HG03159 (cell line): ENCODE measurements at regions not wholly inside any gene's neighbourhood (a gene's known extent, or its start where the extent isn't known, plus 50 kb on each side); places are given as distances from the start of the nearest gene placed in this dataset.

Experiments
- ATAC-seq: cut with Tn5 transposase; IDR thresholded peaks from one replicate; pipeline ENCODE4 v1.9.1; 2021; ENCODE audit warnings: mild to moderate bottlenecking, moderate library complexity; ENCODE audit not compliant: unreplicated experiment

DNA sequence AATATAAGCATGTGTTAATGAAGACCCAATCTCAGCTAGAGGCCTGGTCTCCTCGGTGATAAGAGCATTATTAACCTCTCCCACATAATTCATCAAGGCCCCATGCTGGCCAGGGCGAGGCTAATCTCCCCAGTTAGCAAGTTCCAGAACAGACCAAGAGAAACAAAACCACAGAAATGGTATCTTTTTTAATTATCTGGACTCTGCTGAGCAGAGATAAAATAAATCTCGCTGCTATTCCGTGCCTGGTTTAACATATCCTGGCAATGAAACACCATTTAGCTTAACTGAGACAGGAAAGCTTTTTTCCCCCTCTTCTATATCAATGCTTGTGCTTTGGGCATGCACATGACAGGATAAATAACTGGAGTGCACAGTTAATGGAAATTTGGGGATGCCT lies 72.5 kb upstream of the ARHGEF3 start:
- no peak for ATAC-seq

DNA sequence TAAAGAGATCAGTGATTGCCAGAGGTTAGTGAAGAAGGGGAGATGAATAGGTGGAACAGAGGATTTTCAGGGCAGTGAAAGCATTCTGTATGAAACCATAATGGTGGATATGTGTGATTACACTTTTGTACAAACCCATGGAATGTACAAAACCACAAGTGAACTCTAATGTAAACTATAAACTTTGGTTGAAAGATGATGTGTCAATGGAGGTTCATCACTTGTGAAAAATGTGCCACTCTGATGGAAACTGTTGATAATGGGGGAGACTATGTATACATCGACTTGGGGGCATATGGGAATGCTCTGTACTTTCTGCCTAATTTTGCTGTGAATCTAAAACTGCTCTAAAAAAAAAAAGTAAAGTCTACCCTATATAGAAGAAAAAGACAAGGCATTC lies 68.7 kb upstream of the ARHGEF3 start:
- ATAC-seq: no peak

DNA sequence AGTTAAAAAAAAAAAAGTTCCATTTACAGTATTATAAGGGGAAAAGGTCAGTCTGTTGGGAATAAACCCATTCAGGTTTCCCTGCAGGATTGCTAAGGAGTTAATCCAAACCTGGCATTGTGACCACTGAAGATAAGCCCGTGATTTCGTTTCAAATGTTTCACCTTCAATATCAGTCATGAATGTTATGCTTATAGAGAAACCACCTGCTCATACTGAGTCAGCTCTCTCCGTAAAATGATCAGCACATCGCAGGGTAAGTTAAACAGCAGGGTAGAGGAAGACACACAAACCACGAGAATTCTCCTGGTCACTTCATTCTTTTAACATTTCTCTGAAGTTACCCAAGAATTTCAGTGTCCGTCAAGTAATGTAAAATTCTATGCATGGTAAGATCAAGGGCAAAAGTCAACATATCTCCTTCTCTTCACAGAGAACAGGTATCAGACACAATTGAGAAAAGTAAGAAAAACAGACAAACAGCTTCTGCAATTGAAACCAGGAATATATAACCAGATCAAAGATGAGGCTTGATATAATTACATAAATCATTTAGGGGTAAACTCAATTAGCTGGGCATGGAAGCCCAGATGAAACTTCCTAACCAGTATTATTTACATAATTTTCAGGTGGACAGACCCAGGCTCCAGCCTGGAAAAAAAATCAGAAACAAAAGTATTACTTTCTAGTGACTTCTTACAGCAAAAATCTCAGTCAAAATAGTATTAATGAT lies 67.6 kb upstream of the ARHGEF3 start:
- no peak for ATAC-seq

DNA sequence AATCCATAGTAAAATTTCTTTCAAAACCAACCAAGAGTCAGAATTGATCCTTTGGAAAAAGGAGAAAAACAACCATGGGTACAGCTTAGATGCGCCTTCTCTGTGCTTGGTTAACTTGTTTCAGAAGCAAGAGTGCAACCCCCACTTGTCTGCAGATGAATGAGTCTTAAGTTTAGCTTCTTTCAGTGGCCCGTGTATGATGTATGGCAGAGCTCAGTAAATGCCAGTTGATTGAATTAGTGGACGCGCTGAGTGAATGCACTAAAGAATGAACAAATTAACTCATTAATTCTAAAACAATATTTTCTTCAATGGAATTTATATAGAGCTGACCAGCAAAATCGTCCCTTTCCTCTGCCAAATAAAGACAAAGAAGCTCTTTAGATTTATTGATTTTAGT lies 67.0 kb upstream of the ARHGEF3 start:
- ATAC-seq: no peak

DNA sequence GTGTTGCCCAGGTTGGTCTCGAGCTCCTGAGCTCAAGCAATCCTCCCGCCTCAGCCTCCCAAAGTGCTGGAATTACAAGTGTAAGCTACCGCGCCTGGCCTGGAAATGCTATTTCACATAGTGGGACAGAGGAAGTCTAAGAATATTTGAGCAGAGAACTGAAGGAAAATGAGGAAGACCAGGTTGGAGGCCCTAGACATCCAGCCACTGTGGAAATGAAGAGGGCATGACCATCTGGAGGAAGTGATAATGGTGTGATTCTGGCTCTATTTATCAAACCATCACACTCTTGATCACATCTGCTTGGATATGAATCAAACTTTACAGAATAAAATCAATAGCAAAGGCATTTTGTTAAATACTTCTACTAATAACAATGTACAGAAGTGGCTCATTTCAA lies 65.9 kb upstream of the ARHGEF3 start:
- ATAC-seq: no peak

DNA sequence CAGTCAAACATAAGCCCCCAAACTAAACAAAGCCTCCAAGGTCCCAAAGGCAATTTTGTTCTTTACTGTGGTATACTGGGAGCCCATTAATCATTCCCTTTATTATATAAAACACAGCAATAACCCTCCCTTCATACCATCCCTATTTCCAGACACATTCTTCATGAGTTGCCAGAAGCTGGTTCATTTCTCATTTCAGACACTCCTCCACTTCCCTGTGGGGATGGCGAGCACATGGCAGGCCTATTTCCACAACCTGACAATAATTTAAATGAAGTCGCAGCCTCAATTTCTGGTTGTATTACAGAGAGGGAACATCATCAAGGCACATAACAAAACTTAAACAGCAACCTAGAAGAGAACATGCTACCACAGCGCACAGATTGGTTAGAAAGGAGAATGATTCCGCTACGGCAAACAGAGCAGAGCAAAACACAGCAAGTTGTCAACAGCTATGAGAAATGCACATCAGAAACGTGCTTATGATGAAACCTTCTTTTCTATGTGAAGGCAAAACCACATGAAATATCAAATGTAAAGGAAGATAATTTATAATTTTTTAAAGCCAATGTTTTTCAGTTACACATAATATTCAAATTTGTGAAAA lies 63.3 kb upstream of the ARHGEF3 start:
- no peak for ATAC-seq

DNA sequence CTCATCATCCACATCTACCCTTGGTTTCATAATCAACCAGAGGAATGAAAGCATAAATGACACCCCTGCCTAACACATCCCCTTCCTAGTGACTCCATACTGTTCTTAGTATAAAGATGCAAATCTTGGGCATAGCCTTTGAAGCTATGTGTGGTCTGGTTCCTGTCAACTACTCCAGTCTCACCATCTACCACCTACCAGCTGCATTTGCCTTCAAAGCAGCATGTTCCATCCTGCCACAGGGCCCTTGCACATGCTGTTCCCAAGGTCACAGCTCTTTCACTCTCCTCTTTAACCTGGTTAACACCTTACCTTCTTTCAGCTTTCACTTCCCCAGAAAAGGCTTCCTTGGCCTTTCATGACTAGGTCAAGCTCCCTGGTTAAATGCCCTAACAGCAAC lies 62.3 kb upstream of the ARHGEF3 start:
- ATAC-seq: no peak

DNA sequence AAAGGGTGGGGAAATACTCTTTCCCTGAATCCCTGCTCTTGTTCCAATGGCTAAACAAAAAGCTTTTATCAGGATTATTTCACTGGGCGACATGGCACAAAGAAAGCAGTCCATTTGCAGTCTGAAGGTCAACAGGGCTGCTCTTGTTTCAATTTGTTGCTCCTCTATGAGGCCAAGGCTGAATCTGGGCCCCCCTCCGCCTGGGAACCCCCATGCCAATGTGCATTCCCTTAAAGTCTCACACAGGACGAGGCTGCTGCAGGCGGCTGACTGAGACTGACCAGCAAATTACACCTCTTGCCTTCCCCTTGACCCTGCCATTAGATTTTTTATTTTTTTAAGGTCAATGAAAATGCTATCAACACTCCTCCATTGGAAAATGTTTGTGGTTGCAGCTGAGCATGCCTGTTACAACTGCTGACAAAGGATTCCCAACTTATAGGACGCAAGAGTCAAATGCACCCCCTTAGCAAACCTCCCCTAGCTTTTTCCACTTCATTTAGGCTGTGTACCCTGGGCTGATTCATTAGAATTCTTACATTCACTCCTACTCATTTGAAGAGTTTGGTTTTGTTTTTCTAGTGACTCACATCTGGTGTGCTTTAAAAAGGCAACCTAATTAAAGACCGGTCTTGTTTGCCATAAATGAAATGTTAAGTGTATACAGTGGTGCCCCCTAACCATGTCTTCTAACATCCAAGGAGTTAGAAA lies 60.8 kb upstream of the ARHGEF3 start:
- ATAC-seq: no peak

DNA sequence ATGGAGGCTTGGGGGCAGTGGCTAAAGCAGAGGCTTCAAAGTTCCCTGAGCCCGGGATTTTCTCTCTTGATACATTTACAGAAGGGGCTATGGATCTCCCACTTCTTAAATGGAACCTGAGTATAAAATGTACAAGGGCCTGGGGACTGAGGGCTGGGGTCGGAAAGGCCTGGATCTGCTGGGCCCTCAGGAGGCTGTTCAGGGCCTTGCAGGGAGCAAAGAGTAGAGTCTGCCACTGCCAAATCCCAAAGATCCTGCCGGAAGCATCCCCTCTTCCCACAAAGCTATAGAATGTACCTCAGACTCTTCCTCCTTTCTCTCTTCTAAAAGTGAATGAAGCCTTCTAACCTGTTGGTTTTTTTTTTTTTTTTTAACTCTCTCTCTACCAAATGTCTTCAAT lies 59.8 kb upstream of the ARHGEF3 start:
- no peak for ATAC-seq

DNA sequence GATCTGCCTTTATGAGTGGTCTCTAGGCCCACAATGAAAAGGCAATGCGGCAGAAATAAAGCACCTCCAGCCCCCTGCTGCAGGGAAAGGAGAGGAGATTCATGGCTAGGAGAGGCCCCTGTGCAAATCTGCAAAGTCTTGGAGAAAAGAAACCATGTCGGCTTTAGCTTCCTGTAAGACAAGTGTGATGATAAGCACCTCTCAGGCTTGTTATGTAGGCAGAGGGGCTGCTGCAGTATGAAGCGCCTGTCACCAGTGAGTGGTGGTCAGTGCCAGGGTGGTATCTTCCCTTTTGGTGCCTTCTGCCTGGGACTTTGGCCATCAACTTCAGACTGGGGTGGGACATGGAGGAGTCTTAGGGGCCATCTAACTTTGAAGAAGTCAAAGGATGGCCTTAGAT lies 59.2 kb upstream of the ARHGEF3 start:
- ATAC-seq: no peak

DNA sequence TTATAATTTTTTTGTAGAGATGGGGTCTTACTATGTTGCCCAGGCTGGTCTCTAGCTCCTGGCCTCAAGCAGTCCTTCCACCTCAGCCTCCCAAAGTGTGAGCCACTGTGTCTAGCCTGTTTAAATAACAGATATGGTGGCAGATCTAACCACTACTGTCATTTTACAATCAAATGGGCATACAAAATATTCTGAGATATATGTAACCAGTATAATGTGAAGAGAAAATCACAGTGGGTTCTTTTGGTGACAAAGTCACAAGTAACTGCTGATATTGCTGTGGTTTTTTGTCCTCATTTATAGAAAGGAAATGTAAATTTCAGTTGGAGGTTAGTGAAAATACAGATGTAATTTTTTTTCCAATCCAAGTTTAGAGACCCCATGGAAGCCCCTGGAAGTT lies 58.6 kb upstream of the ARHGEF3 start:
- no peak for ATAC-seq

DNA sequence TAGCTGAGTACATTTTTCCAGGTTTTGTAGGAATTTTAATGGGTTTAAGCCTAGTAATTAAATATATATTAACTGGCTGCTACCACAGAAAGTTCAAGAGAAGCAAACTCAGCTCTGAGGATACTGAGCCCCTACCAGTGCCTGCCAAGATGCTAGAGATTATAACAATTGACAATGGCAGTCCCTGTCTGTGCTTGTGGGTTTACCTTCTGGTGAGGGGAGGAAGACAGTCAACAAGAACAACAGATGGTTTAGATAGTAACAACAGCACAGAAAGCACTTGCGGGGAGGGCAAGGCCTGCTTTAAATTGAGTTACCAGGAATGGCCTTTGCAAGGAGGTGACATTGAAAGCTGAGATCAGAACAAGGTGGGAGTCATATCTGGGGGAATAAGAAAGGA lies 56.6 kb upstream of the ARHGEF3 start:
- ATAC-seq: no peak

DNA sequence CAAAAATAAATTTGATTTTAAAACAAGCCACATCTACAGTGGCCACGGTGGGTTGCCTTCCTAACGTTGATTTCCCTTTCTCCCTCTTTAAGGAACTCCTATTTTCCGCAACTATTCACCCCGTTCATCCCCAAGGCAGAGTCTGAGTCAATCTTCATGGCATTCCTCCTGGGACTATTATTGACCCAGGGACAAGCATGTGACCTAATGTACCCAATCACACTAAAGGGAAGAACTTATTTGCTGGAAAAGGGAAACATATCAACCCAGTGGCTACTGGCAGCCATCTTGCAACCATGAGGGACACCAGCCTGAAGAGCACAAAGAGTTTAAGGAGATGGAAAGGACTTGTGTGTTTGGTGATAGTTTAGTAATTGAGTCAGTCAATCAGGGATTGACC lies 55.4 kb upstream of the ARHGEF3 start:
- ATAC-seq: no peak

DNA sequence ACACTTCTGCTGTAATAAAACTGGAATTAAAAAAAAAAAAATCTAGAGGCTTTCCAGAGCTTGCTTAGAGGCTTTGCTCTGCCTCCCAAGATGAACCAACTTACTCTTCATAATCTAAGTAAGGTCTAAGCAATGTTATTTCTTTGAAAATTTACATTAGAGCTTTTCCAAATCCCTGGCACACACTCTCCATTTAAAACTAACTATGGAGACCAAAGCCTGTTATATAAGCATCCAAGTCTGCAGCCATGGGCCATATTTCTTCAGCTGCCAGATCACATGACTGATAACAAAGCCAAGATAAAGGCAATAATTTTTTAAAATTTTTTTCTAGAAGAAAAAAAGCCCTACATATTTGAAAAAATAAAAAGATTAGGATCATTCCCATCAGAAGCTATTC lies 55.0 kb upstream of the ARHGEF3 start:
- no peak for ATAC-seq

DNA sequence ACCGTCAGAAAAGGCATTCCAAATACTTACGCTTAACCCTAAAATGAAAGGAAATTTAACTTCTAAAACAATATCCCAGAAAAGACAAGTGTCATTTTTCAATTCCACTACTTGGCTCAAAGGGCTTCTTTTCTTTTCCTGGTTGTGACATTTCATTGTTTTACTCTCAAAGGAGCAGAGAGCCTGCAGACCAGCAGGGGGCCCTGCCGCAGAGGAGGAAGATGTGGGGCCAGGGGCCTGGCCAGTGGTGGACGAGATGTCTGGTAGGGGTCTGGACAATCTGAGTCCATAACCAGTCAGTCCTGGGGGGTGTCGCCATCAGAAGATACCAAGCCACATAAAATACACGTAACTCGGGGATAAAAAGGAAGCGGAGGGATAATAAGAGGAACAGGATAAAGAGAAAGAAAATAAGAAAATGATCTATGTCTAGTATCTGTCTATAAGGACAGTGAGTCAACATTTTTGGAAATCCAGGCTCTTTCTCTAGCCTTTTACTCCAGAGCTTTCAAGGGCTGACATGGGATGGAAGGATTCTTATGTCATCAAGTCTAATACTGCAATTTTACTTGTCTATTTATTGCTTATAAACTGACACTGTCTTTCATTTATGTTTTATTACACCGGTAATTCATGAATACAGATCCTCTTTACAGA lies 54.2 kb upstream of the ARHGEF3 start:
- ATAC-seq: no peak

DNA sequence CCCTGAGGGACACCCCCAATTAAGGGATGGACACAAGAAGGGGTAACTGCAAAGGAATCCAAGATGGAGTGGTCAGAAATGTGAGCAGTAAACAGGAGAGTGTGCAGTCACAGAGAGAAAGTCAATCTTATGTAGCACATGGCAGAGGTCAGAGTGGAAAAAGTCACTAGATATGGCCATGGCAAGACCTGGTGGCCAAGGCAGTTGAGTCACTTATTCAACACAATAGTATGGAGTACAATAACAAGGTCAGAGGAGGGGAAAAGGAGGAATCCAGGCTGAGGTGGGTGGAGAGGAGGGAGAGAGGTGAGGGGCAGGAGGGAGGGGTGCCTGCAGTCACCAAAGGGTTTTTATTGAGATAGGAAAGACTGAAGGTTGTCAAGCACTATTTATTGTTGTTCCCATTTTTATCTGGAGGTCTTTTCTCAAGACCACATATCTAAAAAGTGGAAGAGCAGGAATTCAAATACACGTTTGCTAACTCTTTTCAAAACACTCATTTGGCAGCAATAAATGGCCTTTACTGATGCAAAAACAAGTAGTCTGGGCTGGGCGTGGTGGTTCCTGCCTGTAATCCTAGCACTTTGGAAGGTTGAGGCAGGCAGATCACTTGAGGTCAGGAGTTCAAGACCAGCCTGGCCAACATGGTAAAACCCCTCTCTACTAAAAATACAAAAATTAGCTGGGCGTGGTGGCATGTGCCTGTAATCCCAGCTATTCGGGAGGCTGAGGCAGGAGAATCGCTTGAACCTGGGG lies 53.3 kb upstream of the ARHGEF3 start:
- ATAC-seq: no peak

DNA sequence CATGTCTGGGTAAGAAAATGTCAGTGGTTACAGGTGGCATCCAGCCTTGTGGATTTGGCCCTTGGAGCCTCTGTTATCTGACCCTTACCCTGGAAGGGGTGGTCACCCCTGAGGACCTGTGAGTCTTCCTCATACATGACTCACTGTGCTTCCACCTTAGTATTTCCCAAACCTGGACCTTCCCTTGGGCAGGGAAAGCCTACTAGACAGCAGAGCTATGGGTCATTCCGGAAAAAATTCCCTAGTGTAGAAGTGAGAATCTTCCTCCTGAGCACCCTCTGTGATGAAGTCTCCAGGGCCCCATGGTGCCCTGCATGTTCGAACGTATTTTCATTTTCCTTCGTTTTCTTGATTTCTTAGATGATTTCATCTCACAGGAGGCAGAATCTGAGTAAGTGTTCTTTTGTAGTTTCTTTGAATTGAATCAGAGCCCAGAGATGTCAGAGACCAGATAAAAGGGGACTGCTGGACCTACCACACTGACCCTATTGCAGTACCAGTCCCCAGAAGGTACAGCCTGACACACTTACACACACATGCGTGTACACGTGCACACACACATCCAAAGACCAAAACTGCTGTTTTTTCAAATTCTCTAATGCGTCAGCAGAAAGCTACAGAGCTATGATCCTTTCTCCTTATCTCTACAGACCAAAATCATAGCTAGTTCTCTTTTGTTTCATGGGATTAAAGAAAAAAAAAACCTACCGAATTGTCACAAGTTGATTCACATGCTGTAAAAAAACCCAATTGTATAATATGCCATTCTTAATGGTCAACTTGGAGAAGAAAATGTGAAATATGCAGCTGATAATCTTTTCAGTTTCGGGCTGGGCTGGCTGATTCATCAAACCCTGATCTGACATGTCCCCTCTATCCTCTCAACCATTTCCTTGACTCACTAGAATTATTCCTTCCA lies 50.5 kb upstream of the ARHGEF3 start:
- no peak for ATAC-seq
